Mucosa of descending colon (tissue), 3 donors: ENCODE measurements at regions not wholly inside any gene's neighbourhood (a gene's known extent, or its start where the extent isn't known, plus 50 kb on each side); places are given as distances from the start of the nearest gene placed in this dataset.

Experiments
- ATAC-seq: fragments of 200-7000 bp; cut with Tn5 transposase; one replicate; pipeline ENCODE4 v1.9.1; 2020; ENCODE audit warnings: mild to moderate bottlenecking, moderate library complexity
- DNase-seq, 3 donors: peaks; one replicate each; pipeline ENCODE4 v3.0.0-alpha.2; 2020
- H3K36me3 ChIP-seq: fragments of 200-600 bp; one replicate; pipeline ENCODE4 v1.8.0; 2021; ENCODE audit warnings: low read depth, mild to moderate bottlenecking
- H3K4me1 ChIP-seq: fragments of 200-600 bp; one replicate; pipeline ENCODE4 v1.8.0; 2021; ENCODE audit warnings: low read depth, mild to moderate bottlenecking
- H3K4me3 ChIP-seq: fragments of 200-600 bp; one replicate; pipeline ENCODE4 v1.8.0; 2021; ENCODE audit warnings: mild to moderate bottlenecking
- H3K9me3 ChIP-seq: fragments of 200-600 bp; one replicate; pipeline ENCODE4 v1.8.0; 2021; ENCODE audit warnings: mild to moderate bottlenecking
- CTCF ChIP-seq: fragments of 200-600 bp; IDR thresholded peaks from one replicate; pipeline ENCODE4 v1.8.0; 2022; ENCODE audit warnings: antibody characterized with exemption, mild to moderate bottlenecking
- intact Hi-C, 2 donors: fragments of 100-400 bp; cut with DNase I in 1 of 2; cut with micrococcal nuclease in 1 of 2; formaldehyde crosslinking; loops; one replicate each; pipeline versions ENCODE4 v1.11.0 to v1.11.1; 2022; cut with DNase I, micrococcal nuclease
- donor health status: DM: no; HTN: no; CAD: no; lungs with moderate emphysema.
- donor health status: DM: no; HTN: no; CAD: no.
- donor health status: DM: no; HTN: yes; CAD: no.

DNA sequence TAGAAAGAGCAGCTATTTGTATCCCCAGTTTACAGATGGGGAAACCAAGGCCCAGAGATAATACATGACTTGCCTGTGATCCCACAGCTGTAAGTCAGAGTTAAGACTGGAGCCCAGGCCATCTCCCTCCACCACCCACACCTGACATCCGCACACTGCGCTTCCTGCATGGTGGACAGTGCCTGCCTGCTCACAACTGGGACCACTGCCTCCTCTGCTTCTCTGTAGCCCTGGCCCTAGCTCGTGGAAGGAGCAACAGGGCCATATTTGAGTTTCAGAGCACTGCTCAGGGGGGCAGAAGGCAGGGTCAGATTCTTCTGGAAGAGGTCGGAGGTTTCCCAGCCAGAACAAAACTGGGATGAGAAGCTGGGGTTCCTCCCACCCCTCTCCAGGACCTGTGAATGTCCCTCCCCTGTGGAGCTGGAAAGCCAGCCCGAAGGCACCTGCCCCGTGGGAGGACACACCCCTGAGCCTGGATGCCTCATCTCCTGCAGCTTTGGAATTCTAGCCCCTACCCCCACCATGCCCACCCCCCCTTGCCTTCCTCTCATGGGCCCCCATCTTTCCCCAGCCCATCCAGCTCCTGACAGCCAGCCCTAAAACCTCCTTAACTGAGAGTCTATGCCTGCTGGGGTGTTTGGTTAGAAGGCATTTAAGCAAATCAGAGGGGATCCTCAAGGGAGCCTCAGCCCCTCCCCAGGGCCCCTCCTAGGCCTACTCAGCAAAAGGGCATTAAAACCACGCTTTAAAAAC, 100.1 kb downstream of the TPRA1 start:
- H3K4me1 ChIP-seq = no peaks in the 10 kb centered on the region
- intact Hi-C loops = no loop called here
- no peaks in the 10 kb centered on the region for H3K36me3 ChIP-seq
- DNase-seq (no peak), ATAC-seq (no peak)
- no peak overlapping the region for H3K4me3 ChIP-seq
- H3K9me3 ChIP-seq = no peaks in the 10 kb centered on the region
- TF ChIP-seq CTCF = no peak

- ATAC-seq (no peak), DNase-seq (no peak)
- Histone ChIP-seq H3K36me3 (no peaks in the 10 kb centered on the region), H3K4me3 (no peak overlapping the region), H3K9me3 (no peaks in the 10 kb centered on the region), H3K4me1 (no peaks in the 10 kb centered on the region)
- intact Hi-C loops = loop anchor here in 1 of 2 donors (10.0 kb wide), 1 partner anchor 225 kb away; no protein-coding TSS in a partner anchor
- no peak for TF ChIP-seq CTCF
These were observed 101.2 kb downstream of the TPRA1 start for GRCh38 chr3:127489357-127489756.

DNA sequence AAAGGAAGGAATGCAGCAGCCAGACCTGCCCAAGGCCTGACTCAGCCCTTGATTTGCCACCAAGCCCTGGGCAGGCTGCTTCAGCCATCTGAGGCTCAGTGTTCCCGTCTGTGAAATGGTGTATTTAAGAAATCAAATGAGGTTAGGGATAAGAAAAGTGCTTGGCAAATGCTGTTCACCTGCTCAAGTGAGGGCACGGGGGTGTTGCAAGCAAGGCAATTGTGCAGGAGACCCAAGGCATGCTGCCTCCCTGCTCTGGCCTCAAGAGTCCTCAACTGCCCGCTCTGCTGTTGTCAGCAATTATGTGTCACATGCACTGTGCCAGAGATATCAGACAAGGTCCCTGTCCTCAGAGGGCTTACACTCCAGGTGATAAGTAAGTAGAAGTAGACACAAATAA, 101.8 kb downstream of the TPRA1 start:
- intact Hi-C loops = loop anchor here in 1 of 2 donors (10.0 kb wide), 1 partner anchor 224 kb away; no protein-coding TSS in a partner anchor
- H3K4me3 ChIP-seq = no peak overlapping the region
- ATAC-seq = no peak
- TF ChIP-seq CTCF = no peak
- no peak for DNase-seq
- no peaks in the 10 kb centered on the region for H3K4me1 ChIP-seq
- H3K9me3 ChIP-seq = no peaks in the 10 kb centered on the region
- no peaks in the 10 kb centered on the region for H3K36me3 ChIP-seq

GRCh38 chr3:127488141-127488672, 102.3 kb downstream of the TPRA1 start:
- TF ChIP-seq CTCF = no peak
- no peaks in the 10 kb centered on the region for H3K9me3 ChIP-seq
- no peak overlapping the region for H3K4me3 ChIP-seq
- intact Hi-C loops = loop anchor here in 1 of 2 donors (10.0 kb wide), 1 partner anchor 223 kb away; no protein-coding TSS in a partner anchor
- DNase-seq (no peak), ATAC-seq (no peak)
- H3K36me3 ChIP-seq = no peaks in the 10 kb centered on the region
- no peaks in the 10 kb centered on the region for H3K4me1 ChIP-seq

GRCh38 chr3:127487196-127487595, 103.3 kb downstream of the TPRA1 start:
- Histone ChIP-seq H3K9me3 (no peaks in the 10 kb centered on the region), H3K36me3 (no peaks in the 10 kb centered on the region), H3K4me1 (no peaks in the 10 kb centered on the region), H3K4me3 (no peak overlapping the region)
- no peak for TF ChIP-seq CTCF
- ATAC-seq (no peak), DNase-seq (no peak)
- intact Hi-C loops = loop anchor here in 1 of 2 donors (10.0 kb wide), 1 partner anchor 222 kb away; no protein-coding TSS in a partner anchor
